GM12874 (cell line): ENCODE measurements at regions not wholly inside any gene's neighbourhood (a gene's known extent, or its start where the extent isn't known, plus 50 kb on each side); places are given as distances from the start of the nearest gene placed in this dataset.

Experiments
- TF ChIP-seq, protein P1 (sequence below): IDR thresholded peaks from 2 replicates; pipeline ENCODE4 v1.5.1; 2011; ENCODE audit warnings: low read depth, mild to moderate bottlenecking, control low read depth, low read length, moderate library complexity; ENCODE audit not compliant: insufficient read depth

DNA sequence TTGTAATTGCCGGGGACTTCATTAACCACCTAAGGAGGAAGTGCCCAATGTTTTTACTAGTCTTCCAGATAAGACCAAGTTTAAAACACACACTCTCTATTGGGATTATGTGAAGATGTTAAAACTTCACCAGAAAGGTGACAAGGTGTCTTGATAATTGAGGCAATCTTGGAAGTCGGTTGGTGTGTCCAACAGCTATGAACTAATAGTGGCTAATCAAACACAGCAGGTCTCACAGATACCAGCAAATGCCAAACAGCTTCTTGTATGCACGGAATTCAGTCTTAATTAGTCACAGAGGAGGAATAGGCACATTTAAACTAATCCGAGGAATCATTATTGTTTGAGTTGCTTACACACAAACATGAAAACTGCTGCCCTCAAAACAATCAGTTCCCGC, 214.5 kb downstream of the SEC61B start:
- TF ChIP-seq, protein P1, sequence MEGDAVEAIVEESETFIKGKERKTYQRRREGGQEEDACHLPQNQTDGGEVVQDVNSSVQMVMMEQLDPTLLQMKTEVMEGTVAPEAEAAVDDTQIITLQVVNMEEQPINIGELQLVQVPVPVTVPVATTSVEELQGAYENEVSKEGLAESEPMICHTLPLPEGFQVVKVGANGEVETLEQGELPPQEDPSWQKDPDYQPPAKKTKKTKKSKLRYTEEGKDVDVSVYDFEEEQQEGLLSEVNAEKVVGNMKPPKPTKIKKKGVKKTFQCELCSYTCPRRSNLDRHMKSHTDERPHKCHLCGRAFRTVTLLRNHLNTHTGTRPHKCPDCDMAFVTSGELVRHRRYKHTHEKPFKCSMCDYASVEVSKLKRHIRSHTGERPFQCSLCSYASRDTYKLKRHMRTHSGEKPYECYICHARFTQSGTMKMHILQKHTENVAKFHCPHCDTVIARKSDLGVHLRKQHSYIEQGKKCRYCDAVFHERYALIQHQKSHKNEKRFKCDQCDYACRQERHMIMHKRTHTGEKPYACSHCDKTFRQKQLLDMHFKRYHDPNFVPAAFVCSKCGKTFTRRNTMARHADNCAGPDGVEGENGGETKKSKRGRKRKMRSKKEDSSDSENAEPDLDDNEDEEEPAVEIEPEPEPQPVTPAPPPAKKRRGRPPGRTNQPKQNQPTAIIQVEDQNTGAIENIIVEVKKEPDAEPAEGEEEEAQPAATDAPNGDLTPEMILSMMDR = no peak

DNA sequence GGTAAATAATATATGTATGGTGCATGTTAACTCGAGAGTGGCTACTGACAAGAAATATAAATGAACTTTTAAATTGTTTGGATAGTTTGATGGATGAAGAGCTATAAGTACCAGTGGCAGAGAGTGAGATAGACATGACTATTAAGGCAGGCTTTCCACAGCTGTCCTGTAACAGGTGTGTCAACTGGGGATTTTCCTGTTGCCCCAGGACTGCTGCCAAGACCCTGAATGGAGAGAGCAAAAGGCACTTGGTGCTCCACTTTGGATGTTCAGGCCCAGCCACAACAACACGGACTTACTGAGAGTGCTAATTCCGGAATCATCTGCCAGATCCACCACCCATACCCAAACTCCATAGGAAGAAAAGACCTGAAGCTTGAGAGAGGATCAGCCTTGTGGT, 215.1 kb downstream of the SEC61B start:
- TF ChIP-seq, protein P1 = no peak

DNA sequence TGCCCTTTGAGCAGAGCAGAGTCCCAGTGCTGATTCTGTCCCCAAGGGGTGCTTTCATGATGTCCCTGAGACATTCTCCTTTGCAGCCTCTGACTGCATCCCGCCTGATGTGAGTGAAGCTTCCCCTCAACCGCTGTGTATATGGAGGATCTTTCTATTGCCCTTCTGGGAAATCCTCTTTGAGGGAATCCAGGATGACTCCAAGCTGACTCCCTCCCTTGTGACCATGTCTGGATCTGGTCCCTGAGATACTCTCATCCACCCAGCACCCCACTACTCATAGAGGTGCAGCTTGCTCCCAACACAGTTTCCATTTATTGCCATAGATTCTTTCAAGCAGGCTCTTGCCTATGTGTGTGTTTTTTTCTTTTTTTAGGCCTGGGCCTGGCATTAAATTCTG, 216.5 kb downstream of the SEC61B start:
- TF ChIP-seq, protein P1 = no peak

DNA sequence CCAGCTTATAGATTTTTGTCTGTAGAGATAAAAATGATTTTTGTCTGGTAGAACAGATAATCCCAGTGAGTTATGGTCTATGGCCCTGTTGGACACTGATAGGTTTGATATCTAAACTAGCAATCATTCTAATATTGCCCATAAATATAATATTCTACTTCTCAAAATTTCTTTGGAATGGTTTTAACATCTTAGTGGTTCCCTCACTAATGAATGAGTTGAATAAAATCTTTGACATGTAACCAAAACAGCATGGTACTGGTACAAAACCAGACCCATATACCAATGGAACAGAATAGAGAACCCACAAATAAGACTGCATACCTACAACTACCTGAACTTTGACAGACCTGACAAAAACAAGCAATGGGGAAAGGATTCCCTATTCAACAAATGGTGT, 219.7 kb downstream of the SEC61B start:
- TF ChIP-seq, protein P1 = no peak

DNA sequence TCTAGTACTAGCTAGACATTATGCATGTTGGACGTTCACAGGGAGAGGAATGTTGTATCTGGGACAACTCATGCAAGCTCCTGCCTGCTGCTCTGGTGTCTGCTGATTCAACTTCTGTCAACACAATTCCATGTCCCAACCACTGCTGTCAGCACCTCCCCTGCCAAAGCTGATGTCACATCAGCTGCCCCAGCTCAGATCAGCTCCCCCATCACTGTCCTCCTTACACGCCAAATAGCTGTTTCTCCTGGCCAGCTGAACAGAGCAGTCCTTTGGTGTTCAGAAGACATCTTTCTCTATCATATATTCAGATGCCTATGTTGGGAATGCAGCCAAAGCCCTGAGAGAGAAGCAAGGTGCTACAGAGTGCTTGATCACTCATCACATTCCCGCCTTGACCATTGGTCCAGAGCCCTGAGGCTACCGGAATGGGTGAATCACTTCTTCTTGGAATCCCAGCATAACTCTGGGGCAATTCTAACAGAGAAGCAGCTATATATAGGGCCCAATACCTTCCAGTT, 223.3 kb downstream of the SEC61B start:
- TF ChIP-seq, protein P1 = no peak

DNA sequence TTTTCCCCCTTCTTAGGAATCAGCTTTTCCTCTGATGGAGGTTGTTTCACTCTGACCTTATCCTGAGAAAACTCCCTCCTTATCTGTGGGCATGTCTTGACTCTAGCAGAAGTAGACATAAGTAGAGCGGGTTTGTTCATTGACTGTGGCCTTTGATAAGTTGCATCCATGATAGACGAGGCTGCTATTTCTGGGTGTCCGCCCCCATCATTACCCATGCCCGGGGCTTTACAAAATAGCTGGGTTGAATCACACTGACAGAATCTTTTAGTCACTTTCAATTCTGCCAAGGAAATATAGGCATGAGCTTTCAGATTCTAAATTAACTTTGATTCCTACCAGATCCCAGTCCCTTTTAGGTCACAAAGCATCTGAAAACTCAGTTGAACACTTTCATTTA, 223.8 kb downstream of the SEC61B start:
- TF ChIP-seq, protein P1 = no peak

DNA sequence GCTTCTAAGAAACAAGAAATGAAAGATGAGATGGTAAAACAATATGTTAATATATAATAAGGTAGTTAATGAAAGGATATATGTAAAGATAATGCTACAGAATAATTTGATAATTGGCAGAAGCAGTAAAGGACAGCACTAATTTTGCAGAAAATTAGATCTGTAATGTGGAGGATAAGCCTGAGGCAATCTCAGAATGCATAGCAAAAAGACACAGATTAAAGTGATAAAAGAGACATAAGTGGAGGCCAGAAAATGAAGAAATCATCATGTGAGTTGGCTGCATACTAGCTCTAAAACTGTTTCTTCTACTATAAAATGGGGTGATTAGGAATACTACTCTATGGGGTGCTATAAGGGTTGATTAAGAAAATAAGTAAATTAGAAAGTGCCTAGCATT, 225.9 kb downstream of the SEC61B start:
- TF ChIP-seq, protein P1 = no peak
